GM18858 (cell line): ENCODE measurements at regions not wholly inside any gene's neighbourhood (a gene's known extent, or its start where the extent isn't known, plus 50 kb on each side); places are given as distances from the start of the nearest gene placed in this dataset.
"Not testable (repeated sequence)": the region's sequence is repeated elsewhere in the genome, so short reads cannot be mapped to it uniquely, and the experiment has no call there.

Experiments used
- ATAC-seq: cut with Tn5 transposase; IDR thresholded peaks from one replicate; pipeline ENCODE4 v1.9.1; 2021; ENCODE audit not compliant: unreplicated experiment

DNA sequence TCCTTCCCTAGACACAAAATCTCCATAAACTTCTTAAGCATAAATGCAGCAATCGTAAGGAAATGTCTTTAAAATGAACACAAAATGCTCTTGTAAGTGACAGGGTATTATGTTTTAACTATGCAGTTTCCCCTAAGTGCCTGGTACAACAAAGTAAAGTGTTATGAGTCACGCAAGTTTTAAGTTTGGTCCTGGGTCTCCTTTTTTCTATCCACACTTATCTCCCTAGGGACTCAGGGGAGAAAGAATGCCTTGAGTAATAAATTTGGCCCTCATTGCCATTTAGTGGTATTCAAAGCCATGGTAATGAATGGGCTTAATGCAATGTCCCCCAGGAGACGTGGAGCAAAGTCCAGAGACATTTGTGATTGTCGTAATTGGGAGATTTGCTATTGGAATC lies 149.1 kb downstream of the MAGEB17 start:
- ATAC-seq: no peak

- ATAC-seq: no peak
Observed at GRCh38 chrX:16319929-16320328, 152.6 kb downstream of the MAGEB17 start.

DNA sequence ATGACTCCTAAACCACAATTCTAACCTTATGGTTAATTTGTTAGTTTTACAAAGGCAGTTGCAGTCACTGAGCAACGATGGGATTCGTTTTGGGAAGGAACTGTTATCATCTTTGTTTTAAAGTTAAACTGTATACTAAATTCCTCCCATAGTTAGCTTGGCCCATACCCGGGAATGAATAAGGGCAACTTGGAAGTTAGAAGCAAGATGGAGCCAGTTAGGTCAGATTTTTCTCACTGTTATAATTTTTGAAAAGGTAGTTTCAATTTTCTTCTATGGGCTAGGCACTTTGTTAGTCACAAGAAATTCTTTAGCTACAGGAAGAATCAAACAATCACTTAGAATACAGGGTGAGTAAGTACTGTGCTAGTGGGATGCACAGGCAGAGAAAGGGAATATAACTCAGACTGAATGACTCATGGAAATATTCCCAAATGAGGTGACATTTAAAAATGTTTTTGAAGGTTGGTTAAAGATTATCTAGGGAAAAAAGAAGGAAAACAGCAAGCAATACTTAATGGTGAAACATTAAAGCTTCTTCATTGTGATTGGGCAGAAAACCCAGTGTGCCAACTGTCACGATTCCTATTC lies 153.6 kb downstream of the MAGEB17 start:
- ATAC-seq: no peak

DNA sequence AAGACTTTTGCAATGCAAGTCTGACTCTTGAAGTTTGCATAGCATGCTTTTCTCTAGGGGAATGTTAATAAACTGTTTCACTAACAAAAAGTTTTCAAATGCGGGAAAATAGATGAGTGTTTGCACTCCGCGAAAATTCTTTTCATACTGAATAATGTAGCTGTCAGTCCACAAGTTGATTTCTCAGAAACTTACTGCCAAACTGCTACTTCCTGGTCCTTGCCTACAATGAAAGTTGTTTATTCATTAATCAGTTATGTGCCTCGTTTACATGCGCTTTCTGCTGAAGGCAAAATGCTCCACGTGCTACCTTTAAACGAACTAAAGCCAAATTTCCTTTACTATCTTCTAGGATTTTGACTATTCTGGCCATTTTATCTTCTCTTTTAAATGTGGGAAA lies 166.2 kb downstream of the MAGEB17 start:
- no peak for ATAC-seq

- no peak for ATAC-seq
Observed at GRCh38 chrX:16335181-16335580, 167.9 kb downstream of the MAGEB17 start.

DNA sequence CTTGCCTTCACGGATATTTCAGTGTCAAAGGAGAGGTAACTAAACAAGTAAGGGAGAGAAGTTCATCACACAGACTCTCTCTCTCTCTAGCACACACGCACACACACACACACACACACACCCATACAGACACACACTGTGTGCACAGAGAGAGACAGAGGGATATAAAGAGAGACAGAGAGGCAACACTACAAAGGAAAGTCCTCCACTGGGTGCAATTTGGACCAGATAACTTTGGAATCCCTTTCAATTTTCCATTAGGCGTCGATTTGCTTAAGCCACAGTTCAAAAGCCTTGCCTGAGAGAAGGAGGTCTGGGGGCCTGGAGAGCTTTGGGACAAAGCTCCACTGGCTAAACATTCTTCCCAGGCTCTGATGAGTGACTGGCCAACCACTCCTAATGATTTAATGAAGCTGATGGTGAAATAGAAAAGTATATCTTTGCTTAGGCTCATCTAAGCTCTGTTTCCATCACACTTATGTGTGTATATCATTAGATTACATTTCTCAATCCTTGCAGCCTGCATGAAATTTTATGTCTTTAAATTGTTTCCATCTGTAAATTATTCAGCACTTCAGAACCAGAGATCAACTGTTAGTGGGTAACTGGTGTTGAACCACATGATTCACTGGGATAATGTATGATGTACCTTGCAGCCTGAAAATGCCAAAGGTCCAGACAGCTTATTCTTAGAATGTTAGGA lies 180.8 kb downstream of the MAGEB17 start:
- ATAC-seq: no peak

- no peak for ATAC-seq
Observed at GRCh38 chrX:16357902-16358301, 190.6 kb downstream of the MAGEB17 start.

DNA sequence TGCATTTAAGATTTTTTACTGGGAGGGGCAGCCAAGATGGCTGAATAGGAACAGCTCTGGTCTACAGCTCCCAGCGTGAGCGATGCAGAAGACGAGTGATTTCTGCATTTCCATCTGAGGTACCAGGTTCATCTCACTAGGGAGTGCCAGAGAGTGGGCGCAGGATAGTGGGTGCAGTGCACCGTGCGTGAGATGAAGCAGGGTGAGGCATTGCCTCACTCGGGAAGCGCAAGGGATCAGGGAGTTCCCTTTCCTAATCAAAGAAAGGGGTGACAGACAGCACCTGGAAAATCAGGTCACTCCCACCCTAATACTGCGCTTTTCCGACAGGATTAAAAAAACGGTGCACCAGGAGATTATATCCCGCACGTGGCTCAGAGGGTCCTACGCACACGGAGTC lies 192.8 kb downstream of the MAGEB17 start:
- ATAC-seq: not testable (repeated sequence)

- ATAC-seq: no peak
Observed at GRCh38 chrX:16368696-16369095, 201.4 kb downstream of the MAGEB17 start.

DNA sequence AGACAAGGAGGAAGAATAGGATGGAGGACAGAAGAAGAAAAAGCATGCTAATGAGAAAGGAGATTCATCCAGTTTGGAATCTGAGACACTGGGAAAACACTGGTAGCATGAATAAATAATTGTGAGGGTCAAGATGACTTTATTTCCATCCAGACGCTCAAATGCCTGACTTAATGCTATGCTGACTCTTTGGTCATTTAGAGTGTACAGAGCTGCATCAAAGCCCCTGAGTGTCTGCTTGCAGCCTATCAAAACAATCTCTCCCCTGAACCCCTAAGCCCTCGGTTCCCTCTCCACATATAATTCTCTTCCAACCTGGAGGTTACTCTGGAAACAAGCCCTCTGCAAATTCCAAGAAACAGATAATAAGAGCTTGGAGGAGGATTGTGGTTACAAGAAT lies 208.8 kb downstream of the MAGEB17 start:
- no peak for ATAC-seq

GRCh38 chrX:16386126-16386525 lies 218.8 kb downstream of the MAGEB17 start:
- ATAC-seq: no peak

- no peak for ATAC-seq
Observed at GRCh38 chrX:16392597-16392996, 225.3 kb downstream of the MAGEB17 start.

DNA sequence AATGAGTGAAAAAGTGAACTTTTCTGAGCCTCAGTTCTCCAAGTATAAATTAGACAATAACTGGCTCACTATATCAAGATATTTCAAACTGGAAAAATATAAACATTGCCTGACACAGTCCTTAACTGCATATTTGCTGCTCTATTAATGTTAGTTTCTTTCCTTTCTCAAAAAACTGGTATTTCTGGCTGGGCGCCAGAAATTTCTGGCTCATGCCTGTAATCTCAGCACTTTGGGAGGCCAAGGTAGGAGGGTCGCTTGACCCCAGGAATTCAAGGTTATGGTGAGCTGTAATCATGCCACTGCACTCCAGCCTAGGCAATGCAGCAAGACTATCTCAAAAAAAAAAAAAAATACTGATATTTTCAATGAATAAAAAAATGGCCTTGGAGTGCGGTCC lies 227.0 kb downstream of the MAGEB17 start:
- no peak for ATAC-seq

DNA sequence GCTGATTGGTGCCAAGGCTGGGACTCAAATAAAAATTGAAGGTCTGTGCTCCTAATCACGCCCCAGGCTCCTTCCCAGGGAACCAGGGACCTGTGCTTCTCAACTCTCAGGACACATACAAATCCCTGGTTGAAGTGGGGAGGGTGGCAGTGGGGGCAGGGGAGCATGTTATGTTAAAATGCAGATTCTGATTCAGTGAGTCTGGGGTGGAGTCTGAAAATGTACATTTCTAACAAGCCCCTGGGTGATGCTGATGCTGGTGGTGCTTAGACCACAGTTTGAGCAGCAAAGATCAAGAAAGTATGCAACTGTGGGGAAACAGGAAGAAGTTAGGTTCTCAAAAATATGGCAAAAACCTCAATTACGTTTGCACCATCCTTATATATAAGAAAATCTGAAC lies 236.5 kb downstream of the MAGEB17 start:
- no peak for ATAC-seq

- ATAC-seq: no peak
Observed at GRCh38 chrX:16416588-16416987, 233.4 kb upstream of the S100G start.

- ATAC-seq: no peak
Observed at GRCh38 chrX:16418650-16419049, 231.3 kb upstream of the S100G start.

DNA sequence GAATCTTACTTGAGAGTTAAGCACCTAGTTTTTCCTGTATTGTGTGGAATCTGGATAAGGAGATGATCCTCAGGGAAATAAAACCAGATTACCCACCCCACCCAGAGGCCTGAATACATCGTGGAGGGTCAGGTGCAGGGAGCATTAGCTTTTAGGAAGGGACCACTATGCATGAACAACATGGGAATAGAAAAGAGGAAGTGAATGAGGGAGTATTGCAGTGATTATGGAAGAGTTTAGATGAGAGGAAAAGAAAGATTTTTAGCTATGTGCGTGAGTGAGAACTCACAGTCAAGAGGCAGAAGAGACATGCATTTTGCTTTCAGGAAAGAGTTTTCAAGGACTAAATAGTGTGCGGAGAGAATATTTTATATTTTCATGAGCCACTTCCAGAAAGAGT lies 222.3 kb upstream of the S100G start:
- no peak for ATAC-seq

DNA sequence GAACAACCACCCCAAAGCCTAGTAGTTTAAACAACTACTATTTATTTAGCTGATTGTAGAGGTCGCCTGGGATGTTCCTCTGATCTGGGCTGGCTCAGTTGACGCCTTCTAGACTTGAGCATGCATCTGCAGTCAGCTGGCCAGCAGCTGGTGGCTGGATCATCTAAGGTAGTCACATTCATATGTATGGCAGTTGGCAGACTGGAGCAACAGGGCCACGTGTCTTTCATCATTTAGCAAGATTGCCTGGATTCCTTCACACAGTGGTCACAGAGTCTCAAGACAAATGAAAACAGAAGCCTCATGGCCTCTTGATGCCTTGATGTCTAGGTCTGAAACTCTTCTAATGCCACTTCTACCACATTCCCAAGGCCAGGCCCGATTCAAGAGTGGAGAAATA lies 220.6 kb upstream of the S100G start:
- no peak for ATAC-seq

DNA sequence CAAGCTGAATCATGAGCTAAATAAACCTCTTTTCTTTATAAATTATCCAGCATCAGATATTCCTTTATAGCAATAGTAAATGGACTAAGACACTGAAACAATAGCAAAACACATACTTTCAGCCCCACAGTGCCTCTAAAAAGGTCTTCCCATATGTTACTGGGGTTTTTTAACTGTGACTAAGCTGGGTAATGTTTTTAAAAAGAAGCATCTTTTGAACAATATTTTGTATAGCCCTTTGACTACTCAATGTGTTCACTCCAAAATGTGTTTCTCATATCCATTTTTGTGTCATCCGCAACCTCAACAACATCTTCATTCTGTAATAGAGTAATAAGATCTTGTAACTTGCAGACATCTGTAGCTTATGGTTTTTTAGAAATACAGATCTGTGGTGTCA lies 218.7 kb upstream of the S100G start:
- no peak for ATAC-seq

GRCh38 chrX:16433021-16433420 lies 216.9 kb upstream of the S100G start:
- no peak for ATAC-seq

- no peak for ATAC-seq
Observed at GRCh38 chrX:16435399-16435986, 214.5 kb upstream of the S100G start.

DNA sequence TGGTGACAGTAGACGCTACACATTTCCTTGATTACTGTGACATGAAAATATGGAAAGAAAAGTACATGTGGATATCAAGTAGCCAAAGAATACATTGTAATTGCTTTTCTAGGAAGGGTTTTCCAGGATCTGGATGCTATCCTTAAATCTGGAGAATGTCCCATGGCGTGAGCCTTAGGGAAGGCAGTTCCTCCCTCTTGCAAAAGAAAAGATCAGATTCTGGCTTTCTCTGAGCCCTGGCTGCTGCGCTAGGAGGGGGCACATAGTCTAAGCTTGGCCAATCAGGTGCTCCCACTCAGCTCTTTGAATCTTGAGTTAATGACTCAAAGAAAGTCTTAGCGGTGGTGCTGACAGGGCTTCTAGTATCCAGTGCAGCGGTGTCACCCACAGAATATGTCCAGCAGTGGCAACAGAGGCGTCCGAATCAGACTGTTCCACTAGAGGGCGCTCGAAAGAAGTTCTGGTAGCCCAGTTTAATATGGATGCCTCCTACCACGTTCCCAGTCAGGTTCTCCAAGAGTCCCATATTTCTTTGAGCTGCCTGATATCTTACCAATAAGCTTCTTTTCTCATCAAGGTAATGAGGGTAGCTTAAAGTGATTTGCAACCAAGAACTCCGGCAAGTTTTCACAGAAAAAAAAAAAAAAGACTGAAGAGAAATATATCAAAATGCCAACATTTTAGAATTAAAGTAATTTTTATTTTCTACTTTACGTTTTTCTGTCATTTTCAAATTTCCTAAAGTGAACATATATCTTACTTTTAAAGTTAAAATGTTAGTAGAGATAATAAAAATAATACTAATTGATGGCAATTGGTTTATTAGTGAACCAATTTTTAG lies 213.4 kb upstream of the S100G start:
- ATAC-seq: no peak
